GM21447 (cell line): ENCODE measurements at regions not wholly inside any gene's neighbourhood (a gene's known extent, or its start where the extent isn't known, plus 50 kb on each side); places are given as distances from the start of the nearest gene placed in this dataset.
"Not testable (repeated sequence)": the region's sequence is repeated elsewhere in the genome, so short reads cannot be mapped to it uniquely, and the experiment has no call there.

Experiments used
- ATAC-seq: cut with Tn5 transposase; IDR thresholded peaks from one replicate; pipeline ENCODE4 v1.9.1; 2021; ENCODE audit not compliant: unreplicated experiment

DNA sequence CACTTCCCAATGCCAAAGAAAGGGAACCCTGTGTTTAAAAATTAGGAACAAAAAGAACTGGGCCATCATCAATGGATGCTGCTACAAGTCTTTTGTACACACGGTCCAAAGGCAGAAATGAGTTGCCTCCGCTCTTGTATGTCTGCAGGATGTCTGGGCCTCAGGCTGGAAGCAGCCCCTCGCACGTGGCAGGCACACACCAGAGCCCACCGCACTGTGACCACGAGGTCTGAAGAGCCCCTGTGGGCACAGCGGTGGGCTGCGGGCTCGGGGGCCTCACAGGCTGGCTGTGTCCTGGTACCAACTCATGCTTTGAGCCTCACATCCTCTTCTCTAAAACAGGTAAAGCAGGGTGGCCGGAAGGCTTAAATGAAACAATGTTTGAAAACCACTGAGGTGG, 309.3 kb downstream of the C16orf95 start:
- ATAC-seq, result no peak

DNA sequence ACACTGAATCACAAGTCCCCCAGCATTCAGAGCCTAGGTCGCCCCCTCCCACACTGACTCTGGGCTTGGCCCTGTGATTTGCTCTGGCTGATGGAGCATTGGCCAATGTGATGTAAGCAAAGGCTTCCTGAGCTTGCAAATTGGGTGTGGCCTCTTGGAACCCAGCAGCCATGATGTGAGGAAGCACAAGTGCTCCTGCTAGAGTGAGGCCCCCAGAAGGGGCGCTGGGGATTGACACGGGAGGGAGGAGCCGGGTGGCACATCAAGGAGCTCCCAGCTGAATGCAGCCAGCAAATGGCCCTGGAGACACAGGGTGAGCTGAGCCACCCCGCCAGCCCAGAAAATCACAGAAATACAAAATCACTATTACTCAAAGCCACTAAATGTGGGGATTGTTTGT, 308.5 kb downstream of the C16orf95 start:
- ATAC-seq, result no peak

DNA sequence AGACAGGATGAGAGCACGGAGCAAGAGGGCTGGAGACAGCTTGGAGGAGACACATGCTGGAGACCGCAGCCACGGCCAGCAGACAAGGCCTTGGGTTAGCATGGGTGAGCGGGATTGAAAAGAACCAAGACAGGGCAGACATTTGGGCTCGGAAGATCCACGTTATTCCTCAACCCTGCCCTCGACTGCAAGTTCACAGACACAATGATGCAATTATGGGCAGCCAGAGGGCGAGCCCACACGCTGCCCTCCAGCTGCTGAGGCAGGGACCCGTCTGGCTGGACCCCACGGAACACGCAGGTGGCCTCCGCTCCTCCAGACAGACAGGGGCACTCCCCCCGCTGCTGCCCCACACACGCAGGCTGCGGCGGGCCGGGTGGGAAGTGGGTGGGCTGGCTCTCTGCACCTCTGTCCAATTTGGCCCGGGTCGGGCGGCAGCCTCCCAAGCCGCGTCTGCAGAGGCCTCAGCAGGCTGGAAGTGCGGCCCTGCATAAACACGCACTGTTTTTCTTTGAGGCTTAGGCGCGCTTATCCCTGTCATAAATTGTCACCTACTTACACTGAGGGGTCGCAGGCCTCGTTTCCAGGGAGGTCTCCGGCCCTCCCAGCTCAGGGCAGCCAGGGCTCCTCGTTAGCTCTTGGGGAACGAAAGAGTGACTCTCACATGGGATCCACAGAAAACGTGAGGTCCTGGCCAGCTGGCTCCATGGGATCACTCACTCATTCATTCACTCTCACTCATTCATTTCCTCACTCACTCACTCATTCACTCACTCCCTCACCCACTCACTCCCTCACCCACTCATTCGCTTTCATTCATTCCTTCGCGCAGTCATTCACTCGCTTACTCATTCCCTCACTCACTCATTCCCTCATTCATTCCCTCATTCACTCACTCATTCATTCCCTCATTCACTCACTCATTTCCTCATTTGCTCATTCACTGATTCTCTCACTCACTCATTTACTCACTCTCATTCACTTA, 303.9 kb downstream of the C16orf95 start:
- no peak for ATAC-seq

DNA sequence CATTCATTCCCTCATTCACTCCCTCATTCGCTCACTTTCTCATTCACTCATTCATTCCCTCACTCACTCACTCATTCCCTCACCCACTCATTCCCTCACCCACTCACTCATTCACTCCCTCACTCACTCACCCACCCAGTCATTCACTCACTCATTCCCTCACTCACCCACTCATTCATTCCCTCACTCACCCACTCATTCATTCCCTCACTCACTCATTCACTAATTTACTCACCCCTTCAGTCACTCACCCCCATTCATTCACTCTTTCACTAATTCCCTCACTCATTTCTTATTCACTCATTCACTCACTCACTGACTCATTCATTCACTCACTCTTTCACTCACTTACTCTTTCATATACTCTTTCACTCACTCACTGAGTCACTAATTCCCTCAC, 303.1 kb downstream of the C16orf95 start:
- no peak for ATAC-seq

DNA sequence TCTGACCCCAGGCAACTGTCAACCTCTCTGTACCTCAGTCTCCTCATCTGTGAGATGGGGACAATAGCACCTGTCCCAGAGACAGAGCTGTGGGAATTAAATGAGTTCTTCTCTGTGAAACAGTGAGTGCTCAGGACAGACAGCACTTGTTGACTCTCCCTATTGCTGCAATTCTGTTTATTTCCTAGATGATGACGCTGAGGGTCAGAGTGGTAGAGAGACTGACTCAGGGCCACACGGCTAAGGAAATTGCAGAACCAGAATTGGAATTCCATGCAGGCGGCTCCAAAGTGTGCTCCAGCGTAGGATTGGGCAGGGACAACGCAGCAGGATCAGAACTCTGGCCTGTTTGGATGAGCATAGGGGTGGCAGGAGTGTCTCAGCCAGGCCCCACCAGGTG, 302.2 kb downstream of the C16orf95 start:
- ATAC-seq, result no peak

DNA sequence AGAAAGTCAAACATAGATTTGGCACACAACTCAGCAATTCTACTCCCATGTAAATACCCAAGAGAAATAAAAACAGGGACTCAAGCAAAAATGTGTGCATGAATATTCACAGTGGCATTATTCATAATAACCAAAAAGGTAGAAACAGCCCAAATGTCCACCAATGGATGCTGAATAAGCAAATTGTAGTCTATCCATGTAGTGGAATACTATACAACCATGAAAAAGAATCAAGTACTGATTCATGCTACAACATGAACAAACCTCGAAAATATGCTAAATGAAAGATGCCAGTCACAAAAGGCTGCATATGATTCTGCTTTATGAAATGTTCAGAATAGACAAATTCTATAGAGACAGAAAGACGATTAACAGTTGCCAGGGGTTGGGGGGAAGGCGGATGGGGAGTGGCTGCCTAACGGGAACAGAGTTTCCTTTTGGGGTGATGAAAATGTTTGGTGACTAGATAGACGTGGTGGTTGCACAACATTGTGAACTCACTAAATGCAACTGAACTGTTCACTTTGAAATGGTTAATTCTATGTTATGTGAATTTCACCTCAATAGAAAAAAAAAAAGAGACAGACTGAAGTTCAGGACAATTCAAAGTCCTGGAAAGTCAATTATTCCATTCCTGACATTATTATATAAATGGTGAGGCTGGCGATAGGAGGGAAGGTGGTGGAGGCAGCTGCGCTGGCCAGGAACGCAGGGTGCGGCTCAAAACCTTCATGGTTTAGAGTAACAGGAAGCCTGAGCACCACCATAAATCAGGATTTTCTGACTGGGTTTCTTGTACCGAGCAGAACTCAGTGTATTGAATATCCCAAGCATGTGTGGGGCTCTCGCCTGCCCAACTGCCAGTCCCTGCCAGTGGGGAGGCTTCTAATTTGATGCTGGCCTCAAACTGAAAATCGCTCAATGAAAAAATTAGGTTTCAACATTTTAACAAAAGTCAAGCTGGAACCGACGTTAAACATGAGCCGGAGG, 300.9 kb downstream of the C16orf95 start:
- ATAC-seq, result no peak

DNA sequence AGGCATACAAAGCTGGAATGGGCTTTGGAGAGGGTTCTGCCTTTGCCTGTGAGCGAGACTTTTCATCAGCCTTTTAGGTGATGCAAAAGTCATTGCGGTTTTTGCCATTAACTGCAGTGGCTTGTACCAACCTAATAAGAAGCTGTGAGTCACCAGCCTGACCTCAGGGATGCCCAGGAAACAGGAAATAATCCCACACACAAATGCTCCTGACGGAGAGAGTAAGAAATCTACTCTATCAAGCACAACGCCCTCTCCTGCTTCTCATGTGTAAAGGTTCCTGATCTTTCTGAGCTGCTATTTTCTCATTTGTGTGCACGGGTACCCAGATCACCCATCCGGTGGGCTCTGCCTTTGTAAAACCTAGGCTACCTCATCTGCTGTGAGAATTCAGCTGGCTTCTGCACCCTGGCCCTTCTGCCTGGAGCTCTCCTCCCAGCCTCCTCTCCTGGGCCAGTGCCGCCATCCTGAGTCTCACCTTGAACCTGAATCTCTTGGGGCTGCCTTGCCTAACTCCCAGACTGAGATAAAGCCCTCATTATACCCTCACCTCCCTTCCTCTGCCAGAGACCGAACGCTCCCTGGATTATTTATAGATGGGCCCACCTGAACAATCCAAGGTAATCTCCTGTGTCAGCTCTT, 299.7 kb downstream of the C16orf95 start:
- ATAC-seq, result no peak

DNA sequence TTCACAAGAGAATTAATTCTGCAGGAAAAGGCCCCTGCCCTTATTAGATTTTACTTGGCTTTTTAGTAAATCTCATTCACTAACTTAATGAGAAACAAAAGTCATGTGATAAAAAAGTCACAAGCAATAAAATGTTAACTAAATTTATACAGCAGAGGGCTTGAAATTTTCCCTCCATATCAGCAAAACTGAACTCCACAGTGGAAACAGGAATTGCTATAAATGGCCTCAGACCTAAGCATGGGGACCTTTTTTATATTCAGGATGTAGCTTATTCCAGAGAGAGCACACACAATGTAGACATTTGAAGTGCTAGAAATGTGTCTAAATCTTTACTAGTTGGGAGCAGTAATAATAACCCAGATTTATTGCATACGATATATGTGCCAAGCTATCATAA, 291.5 kb downstream of the C16orf95 start:
- ATAC-seq, result no peak

DNA sequence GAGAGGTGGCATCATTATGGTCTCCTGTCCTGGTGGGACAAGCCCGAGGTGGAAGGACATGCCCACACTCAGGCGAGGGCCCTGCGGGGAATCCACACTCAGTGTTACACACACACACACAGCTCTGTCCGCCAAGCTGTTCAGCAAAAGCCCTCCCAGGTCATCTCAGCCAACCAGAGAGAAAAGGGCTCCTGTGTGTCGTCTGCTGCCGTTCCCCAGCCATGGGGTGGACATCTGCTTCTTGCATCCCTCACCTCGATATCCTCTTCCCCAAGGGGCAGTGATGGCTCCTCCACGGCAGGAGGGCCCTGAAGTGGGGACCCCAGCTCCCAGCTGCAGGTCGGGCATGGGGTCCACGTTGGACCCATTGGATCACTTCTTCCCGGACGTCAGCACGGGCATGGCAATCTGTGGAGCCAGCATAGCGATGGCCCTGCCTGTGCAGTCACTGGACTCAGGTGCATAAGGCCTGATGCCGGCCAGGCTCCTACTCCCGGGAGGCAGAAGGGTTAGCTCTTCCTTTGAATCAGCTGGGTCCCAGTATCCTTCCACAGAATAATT, 290.1 kb downstream of the C16orf95 start:
- no peak for ATAC-seq

DNA sequence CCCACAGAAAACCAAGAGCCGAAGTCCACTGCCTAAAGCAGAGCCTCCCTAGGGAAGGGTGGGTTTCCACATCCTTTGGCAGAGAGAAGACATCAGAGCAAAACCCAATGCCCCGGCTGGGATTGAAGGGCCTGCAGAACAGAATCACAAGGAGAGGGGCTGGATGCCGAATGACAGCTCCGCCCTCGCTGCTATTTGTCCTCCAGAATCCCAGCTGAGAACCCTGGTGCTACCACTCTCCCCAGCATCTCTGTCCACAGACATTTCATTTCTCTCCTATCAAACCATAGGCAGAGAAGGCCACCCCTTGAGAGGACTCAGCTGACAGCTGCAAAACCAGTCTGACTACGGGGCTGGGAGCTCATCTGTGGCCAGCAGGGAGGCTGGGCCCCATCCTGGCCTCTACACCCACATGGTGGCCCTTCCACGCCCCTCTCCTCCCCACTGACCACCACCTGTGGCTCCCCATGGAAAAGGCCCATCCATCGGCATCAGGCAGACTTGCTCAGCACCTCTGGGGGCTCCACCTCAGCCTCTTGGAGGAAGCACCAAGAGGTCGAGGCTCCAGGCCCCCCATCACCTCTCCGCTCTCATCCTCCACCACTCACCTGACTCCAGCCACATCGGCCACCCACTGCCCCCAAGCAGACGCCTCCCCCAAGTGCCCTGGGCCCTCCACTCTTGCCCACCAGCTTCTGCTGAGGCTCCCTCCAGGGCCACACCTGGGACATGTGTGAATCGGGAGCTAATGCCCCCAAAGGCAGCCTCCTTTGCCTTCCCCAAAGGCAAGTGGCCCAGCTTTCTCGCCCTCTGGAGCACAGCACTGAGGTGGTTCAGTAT, 288.5 kb downstream of the C16orf95 start:
- ATAC-seq, result no peak

DNA sequence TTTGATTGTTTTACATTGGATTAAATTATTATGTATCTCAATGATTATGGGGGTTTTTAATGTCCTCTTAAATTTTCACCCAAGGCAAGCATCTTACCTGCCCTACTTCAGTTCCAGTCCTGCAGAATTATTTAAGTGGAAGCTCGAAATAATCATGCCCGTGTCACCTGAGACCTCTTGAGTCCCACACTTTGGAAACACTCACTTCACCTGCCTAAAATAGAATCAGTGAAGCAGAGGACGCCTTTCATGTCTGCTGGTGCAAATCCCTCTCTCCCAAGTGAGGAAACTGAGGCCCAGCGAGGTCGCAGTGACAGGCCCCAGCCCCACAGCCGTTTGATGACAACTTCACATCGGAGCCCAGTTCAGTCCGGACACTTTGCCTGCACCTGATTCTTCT, 284.6 kb downstream of the C16orf95 start:
- no peak for ATAC-seq

DNA sequence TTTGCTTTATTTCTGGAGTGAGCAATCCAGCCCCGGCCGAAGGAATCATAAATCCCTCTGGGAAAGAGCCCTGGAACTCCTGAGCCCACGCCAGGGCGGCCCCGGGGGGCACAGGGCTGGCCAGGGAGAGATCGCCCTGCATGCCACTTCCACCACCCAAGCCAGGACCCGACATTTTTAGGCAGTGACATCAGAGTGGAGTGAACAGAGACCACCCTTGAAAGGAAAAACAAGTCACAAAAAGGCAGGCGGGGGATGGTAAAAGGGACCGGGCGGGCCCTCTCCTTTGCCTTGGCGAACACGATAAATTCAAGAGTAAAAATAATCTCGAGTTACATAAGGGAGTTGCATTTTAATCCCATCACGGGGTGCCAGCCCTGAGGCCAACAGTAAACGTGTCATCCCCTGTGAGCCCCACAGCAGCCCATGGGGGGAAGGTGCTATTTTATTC, 284.1 kb downstream of the C16orf95 start:
- no peak for ATAC-seq

DNA sequence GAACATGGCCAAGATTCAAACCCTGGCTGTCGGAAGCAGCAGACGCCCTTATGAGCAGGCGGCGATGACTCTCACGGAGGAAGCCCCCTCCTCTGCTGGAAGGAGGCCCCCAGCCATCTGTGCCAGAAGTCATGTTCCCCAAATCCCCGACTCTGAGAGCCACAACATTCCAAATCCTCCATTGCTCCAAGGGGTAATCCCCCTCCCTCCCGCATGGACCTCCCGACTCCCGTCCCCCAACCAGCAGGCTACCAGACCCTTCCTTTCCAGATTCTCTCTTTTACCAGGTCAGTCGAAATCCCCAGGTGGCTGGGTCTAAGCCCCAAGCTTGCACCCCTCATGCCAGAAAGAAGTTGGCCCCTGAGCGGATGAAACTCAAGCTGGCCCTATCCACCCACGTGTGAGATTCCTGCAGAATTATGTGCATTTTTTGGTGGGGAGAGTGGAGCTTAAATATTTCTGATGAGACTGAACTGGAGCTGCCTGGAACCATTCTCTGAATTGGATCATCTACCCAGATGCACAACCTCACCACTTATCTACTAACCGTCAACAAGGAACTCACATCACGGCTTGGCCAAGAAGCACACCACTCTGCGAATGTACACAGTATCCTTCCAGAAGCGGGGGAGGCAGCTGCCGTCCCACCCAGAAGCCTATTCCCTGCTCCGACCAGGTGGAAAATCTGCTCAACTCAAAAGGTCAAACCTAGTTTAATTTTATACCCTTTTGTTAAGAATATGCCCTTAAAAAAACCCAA, 283.5 kb downstream of the C16orf95 start:
- ATAC-seq, result no peak

DNA sequence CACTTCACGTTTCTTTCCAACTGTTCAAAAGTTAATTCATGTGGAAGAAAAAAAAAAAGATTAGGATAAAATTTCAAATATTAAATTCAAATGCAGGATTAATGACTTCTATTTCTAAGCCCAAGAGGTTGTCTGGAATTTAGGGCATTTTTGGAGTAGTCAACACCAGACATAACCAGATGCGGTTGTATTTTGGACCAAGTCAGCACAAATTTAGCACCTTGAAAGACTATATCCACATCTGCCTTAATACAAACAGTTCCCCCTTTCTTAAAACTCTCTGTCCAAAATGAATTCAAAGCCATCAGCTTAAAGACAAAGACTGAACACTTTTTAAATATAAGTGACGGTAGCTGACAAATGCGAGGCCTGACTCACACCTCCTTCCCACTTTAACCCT, 282.9 kb downstream of the C16orf95 start:
- ATAC-seq, result no peak

DNA sequence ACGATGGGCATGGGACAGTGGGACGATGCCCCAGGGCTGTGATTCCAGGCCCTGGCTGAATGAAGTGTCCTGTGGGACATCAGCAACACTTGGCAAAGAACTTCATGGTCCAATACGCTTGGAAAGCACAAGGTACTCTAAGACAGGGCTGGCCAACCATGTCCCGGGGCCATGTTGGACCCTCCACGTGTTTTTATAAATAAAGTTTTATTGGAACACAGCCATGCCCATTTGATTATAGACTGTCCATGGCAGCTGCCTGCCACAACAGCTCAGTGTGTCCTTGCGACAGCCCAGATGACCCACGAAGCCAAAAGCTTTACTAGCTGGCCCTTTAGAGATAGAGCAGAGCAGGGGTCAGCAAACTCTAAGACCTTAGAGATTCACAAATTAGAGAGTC, 282.1 kb downstream of the C16orf95 start:
- no peak for ATAC-seq

DNA sequence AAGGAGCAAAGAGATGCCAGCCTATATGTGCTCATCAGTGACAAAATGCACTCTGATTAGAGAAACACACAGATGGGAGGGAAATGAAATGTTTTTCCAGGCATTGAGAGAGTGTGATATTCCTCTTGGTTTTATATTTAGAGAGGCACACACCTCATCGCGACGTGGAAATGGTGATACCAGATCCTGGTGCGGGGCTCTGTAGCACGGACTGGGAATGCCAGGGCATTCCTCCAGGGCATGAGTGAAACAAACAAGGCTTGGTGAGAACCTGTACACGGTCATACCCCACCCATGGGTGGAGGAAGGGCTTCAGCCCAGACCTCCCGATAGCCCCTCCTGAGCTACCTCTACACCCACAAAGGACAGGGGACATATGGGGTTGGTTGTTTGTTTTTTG, 280.2 kb downstream of the C16orf95 start:
- ATAC-seq, result no peak

DNA sequence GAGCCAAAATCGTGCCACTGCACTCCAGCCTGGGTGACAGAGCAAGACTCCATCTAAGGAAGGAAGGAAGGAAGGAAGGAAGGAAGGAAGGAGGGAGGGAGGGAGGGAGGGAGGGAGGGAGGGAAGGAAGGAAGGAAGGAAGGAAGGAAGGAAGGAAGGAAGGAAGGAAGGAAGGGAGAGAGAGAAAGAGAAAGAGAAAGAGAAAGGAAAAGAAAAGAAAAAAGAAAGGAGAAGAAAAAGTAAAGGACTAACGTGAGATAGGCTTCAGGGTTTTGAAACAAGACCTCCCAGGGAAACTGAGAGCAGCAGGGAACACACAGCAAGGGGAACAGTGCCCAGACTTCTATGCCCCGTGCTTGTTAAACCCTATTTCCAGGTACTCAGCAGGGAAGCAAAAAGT, 278.7 kb downstream of the C16orf95 start:
- not testable (repeated sequence) for ATAC-seq

DNA sequence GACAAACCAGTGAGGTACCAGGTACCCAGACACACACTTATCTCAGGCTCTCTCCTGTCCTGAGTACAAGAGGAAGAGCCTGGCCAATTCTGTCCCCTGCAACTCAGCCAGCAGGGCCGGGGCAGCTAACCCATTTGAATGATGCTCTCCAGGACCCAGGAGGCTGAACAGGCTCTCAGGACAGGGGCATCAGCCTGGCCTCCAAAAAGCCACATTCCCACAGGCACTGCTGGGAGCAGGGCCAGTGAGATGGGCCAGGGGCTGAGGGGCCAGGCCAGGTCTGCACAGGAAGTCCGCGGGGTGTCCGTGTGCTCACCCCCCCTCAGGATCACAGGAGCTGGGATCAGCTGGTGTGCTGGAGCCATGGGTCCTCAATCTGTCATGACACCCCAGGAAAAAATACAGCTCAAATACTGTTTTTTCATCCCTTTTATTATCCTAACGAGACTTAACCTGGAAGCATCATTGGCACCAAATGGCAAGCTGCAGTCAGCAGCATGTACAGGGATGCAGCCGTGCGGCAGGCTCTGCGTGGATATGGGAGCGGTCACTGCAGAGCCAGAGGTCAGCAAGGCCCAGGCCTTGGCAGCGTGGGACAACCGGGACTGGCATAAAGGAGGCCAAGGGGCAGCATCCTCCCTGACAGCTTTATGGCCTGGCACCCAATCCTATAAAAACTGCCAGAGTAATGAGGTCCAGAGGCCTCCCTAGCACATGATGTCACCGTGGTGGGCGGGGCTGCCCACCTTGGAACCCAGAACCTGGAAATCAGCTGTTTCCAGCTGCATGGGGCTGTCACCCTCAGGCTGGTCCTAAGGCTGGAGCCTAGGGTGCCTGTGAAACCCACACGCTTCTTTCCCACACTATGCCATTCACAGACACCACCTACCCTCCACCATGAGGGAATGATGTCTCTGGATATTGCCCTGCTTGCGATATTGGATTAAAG, 276.7 kb downstream of the C16orf95 start:
- no peak for ATAC-seq
